GM10266 (cell line): ENCODE measurements at regions not wholly inside any gene's neighbourhood (a gene's known extent, or its start where the extent isn't known, plus 50 kb on each side); places are given as distances from the start of the nearest gene placed in this dataset.

ENCODE experiments used
- DNase-seq: peaks from one replicate; pipeline ENCODE4 v3.0.0; 2012; ENCODE audit errors: extremely low spot score
- TF ChIP-seq, protein P1 (sequence below): IDR thresholded peaks from 2 replicates; pipeline ENCODE4 v1.5.1; 2012; ENCODE audit warnings: mild to moderate bottlenecking, low read depth; ENCODE audit not compliant: control insufficient read depth, insufficient read depth; ENCODE audit errors: missing control alignments

- DNase-seq = no peak
- TF ChIP-seq, protein P1, sequence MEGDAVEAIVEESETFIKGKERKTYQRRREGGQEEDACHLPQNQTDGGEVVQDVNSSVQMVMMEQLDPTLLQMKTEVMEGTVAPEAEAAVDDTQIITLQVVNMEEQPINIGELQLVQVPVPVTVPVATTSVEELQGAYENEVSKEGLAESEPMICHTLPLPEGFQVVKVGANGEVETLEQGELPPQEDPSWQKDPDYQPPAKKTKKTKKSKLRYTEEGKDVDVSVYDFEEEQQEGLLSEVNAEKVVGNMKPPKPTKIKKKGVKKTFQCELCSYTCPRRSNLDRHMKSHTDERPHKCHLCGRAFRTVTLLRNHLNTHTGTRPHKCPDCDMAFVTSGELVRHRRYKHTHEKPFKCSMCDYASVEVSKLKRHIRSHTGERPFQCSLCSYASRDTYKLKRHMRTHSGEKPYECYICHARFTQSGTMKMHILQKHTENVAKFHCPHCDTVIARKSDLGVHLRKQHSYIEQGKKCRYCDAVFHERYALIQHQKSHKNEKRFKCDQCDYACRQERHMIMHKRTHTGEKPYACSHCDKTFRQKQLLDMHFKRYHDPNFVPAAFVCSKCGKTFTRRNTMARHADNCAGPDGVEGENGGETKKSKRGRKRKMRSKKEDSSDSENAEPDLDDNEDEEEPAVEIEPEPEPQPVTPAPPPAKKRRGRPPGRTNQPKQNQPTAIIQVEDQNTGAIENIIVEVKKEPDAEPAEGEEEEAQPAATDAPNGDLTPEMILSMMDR = no peak
These were observed 51.0 kb upstream of the NLGN4Y start for GRCh38 chrY:14473320-14473719.
